ENCODE measurements at regions not wholly inside any gene's neighbourhood (a gene's known extent, or its start where the extent isn't known, plus 50 kb on each side); places are given as distances from the start of the nearest gene placed in this dataset.

DNA sequence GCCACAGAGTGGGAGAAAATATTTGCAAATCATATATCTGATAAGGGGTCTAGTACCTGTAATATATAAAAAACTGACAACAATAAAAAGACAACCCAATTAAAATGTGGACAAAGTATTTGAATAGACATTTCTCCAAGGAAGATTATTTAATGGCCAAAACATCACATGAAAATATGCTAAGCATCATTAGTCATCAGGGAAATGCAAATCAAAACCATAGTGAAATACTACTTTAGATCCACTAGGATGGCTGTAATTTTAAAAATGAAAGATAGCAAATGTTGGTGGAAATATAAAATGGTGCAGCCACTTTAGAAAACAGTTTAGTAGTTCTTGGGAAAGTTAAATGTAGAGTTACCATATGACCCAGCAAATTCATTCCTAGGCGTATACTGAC is 118.7 kb upstream of the KIF26B start:
- Histone ChIP-seq H3K27ac (no peak overlapping the region), H3K27me3 (no peaks in the 10 kb centered on the region), H3K9me3 (peaks cover 0 to 4% (median 0%) of the 10 kb centered on the region in 3 donors), H3K4me1 (no peaks in the 10 kb centered on the region), H3K36me3 (replicated peaks in 1 of 2; ENCODE audit: insufficient read depth in 1 of 2, low read depth in 2 of 2) (no peaks in the 10 kb centered on the region), H3K4me3 (no peak overlapping the region)
- no peak for DNase-seq
- intact Hi-C loops (cut with DNase I) = loop anchor here (10.0 kb wide), 1 partner anchor 421 kb away; no protein-coding TSS in a partner anchor
- no peak for TF ChIP-seq CTCF (IDR thresholded peaks at IDR 0.05)
- no peak for TF ChIP-seq POLR2A (IDR thresholded peaks at IDR 0.05)
- no peak for ATAC-seq
- WGBS, 2 donors = 96 to 97% methylated on average over 1 of the region's 1 CpG

- intact Hi-C loops (cut with DNase I) = loop anchor here (10.0 kb wide), 1 partner anchor 416 kb away; no protein-coding TSS in a partner anchor
- no peak overlapping the region for H3K27ac ChIP-seq
- DNase-seq = no peak
- H3K36me3 ChIP-seq (replicated peaks in 1 of 2; ENCODE audit: insufficient read depth in 1 of 2, low read depth in 2 of 2) = no peaks in the 10 kb centered on the region
- H3K27me3 ChIP-seq = no peaks in the 10 kb centered on the region
- ATAC-seq = no peak
- 81 to 93% methylated on average over 3 of the region's 3 CpGs for WGBS, 2 donors
- H3K9me3 ChIP-seq = no peaks in the 10 kb centered on the region
- no peaks in the 10 kb centered on the region for H3K4me1 ChIP-seq
- TF ChIP-seq CTCF (IDR thresholded peaks at IDR 0.05) (no peak), POLR2A (IDR thresholded peaks at IDR 0.05) (no peak)
- no peak overlapping the region for H3K4me3 ChIP-seq
Measured at GRCh38 chr1:245031041-245031440, 123.7 kb upstream of the KIF26B start.

- Histone ChIP-seq H3K9me3 (no peaks in the 10 kb centered on the region), H3K27ac (no peak overlapping the region), H3K4me3 (no peak overlapping the region), H3K4me1 (no peaks in the 10 kb centered on the region), H3K36me3 (replicated peaks in 1 of 2; ENCODE audit: insufficient read depth in 1 of 2, low read depth in 2 of 2) (no peaks in the 10 kb centered on the region), H3K27me3 (no peaks in the 10 kb centered on the region)
- ATAC-seq = no peak
- no peak for TF ChIP-seq POLR2A (IDR thresholded peaks at IDR 0.05)
- intact Hi-C loops (cut with DNase I) = no loop called here
- DNase-seq = no peak
- 81 to 84% methylated on average over 3 of the region's 3 CpGs for WGBS, 2 donors
Measured at GRCh38 chr1:245026247-245026646, 128.5 kb upstream of the KIF26B start.

- intact Hi-C loops (cut with DNase I) = no loop called here
- no peak overlapping the region for H3K4me3 ChIP-seq
- no peak for DNase-seq
- no peak overlapping the region for H3K27ac ChIP-seq
- no peaks in the 10 kb centered on the region for H3K36me3 ChIP-seq (replicated peaks in 1 of 2; ENCODE audit: insufficient read depth in 1 of 2, low read depth in 2 of 2)
- H3K9me3 ChIP-seq = no peaks in the 10 kb centered on the region
- no peak for TF ChIP-seq POLR2A (IDR thresholded peaks at IDR 0.05)
- no peak for TF ChIP-seq CTCF (IDR thresholded peaks at IDR 0.05)
- H3K4me1 ChIP-seq = no peaks in the 10 kb centered on the region
- 95 to 98% methylated on average over 6 of the region's 6 CpGs for WGBS, 2 donors
- no peak for ATAC-seq
- no peaks in the 10 kb centered on the region for H3K27me3 ChIP-seq
Measured at GRCh38 chr1:245025525-245025924, 129.3 kb upstream of the KIF26B start.

GRCh38 chr1:245023222-245023621 is 131.6 kb upstream of the KIF26B start:
- TF ChIP-seq POLR2A (IDR thresholded peaks at IDR 0.05) (no peak), CTCF (IDR thresholded peaks at IDR 0.05) (no peak)
- H3K36me3 ChIP-seq (replicated peaks in 1 of 2; ENCODE audit: insufficient read depth in 1 of 2, low read depth in 2 of 2) = no peaks in the 10 kb centered on the region
- no peaks in the 10 kb centered on the region for H3K9me3 ChIP-seq
- ATAC-seq = no peak
- DNase-seq = no peak
- intact Hi-C loops (cut with DNase I) = no loop called here
- WGBS, 2 donors = 94 to 100% methylated on average over 2 of the region's 2 CpGs
- no peaks in the 10 kb centered on the region for H3K27me3 ChIP-seq
- H3K4me3 ChIP-seq = no peak overlapping the region
- H3K27ac ChIP-seq = no peak overlapping the region
- no peaks in the 10 kb centered on the region for H3K4me1 ChIP-seq

Measured in body of pancreas (tissue), 4 donors.